HEK293T (cell line): ENCODE measurements at regions not wholly inside any gene's neighbourhood (a gene's known extent, or its start where the extent isn't known, plus 50 kb on each side); places are given as distances from the start of the nearest gene placed in this dataset.

ENCODE experiments used
- CTCF ChIA-PET: fragments of 350-600 bp; formaldehyde crosslinking; extraction: SDS; loops from one replicate; lab custom pipeline; 2021; ENCODE audit warnings: antibody characterized with exemption, inconsistent platforms; lab: Yijun Ruan, JAX
- POLR2A ChIA-PET: fragments of 350-600 bp; formaldehyde crosslinking; extraction: SDS; loops from one replicate; lab custom pipeline; 2020; ENCODE audit warnings: antibody characterized with exemption, inconsistent platforms; lab: Yijun Ruan, JAX
- DNase-seq: peaks from one replicate; pipeline ENCODE4 v3.0.0; 2012; ENCODE audit warnings: mixed read lengths; ENCODE audit errors: extremely low spot score
- ARNT ChIP-seq: fragments of 450-650 bp; IDR thresholded peaks from 2 replicates; pipeline ENCODE4 v1.6.1; 2017; ENCODE audit warnings: mild to moderate bottlenecking
- BHLHE40 ChIP-seq: fragments of 450-650 bp; IDR thresholded peaks from 2 replicates; pipeline ENCODE4 v1.6.1; 2016; ENCODE audit warnings: mild to moderate bottlenecking, moderate library complexity, borderline replicate concordance
- CTBP1 ChIP-seq: fragments of 450-650 bp; IDR thresholded peaks from 2 replicates; pipeline ENCODE4 v1.6.1; 2016; ENCODE audit warnings: borderline replicate concordance
- ELF4 ChIP-seq: fragments of 450-650 bp; IDR thresholded peaks from 2 replicates; pipeline ENCODE4 v1.6.1; 2017; ENCODE audit warnings: antibody characterized with exemption
- FOXA1 ChIP-seq: fragments of 450-650 bp; IDR thresholded peaks from 2 replicates; pipeline ENCODE4 v1.6.1; 2016; ENCODE audit warnings: mild to moderate bottlenecking
- FOXK2 ChIP-seq: fragments of 450-650 bp; IDR thresholded peaks from 2 replicates; pipeline ENCODE4 v1.6.1; 2016; ENCODE audit warnings: mild to moderate bottlenecking
- FOXM1 ChIP-seq: fragments of 450-650 bp; IDR thresholded peaks from 2 replicates; pipeline ENCODE4 v1.6.1; 2017; ENCODE audit warnings: mild to moderate bottlenecking, borderline replicate concordance
- HDGF ChIP-seq: fragments of 450-650 bp; IDR thresholded peaks from 2 replicates; pipeline ENCODE4 v1.6.1; 2017; ENCODE audit warnings: antibody characterized with exemption, borderline replicate concordance
- L3MBTL2 ChIP-seq: fragments of 450-650 bp; conservative IDR thresholded peaks from 2 replicates; pipeline ENCODE4 v1.6.1; 2016; ENCODE audit warnings: mild to moderate bottlenecking
- LEF1 ChIP-seq: fragments of 450-650 bp; IDR thresholded peaks from 2 replicates; pipeline ENCODE4 v1.6.1; 2017; ENCODE audit warnings: mild to moderate bottlenecking, borderline replicate concordance
- NFRKB ChIP-seq: fragments of 450-650 bp; IDR thresholded peaks from 2 replicates; pipeline ENCODE4 v1.6.1; 2016; ENCODE audit warnings: mild to moderate bottlenecking, moderate library complexity
- PKNOX1 ChIP-seq: fragments of 450-650 bp; IDR thresholded peaks from 2 replicates; pipeline ENCODE4 v1.6.1; 2016
- SP1 ChIP-seq: fragments of 450-650 bp; IDR thresholded peaks from 2 replicates; pipeline ENCODE4 v1.6.1; 2017
- SUZ12 ChIP-seq: fragments of 450-650 bp; IDR thresholded peaks from 2 replicates; pipeline ENCODE4 v1.6.1; 2016; ENCODE audit warnings: mild to moderate bottlenecking
- TARDBP ChIP-seq: fragments of 450-650 bp; IDR thresholded peaks from 2 replicates; pipeline ENCODE4 v1.6.1; 2016
- ZNF384 ChIP-seq: fragments of 450-650 bp; IDR thresholded peaks from 2 replicates; pipeline ENCODE4 v1.6.1; 2016

- no peak for DNase-seq
- no peak for TF ChIP-seq SP1
- TF ChIP-seq SUZ12, result no peak
- TF ChIP-seq FOXM1, result no peak
- TF ChIP-seq FOXA1, result no peak
- TF ChIP-seq ZNF384, result no peak
- CTCF ChIA-PET, result no interaction called here
- POLR2A ChIA-PET, result no interaction called here
These were observed 194.0 kb upstream of the CADM1 start for GRCh38 chr11:115698243-115698642.

- DNase-seq, result no peak
- ChIA-PET CTCF (no interaction called here), POLR2A (no interaction called here)
- no peak for TF ChIP-seq SUZ12
- TF ChIP-seq SP1, result no peak
- no peak for TF ChIP-seq HDGF
- no peak for TF ChIP-seq LEF1
- no peak for TF ChIP-seq ELF4
These were observed 192.3 kb upstream of the CADM1 start for GRCh38 chr11:115696563-115696962.

GRCh38 chr11:115695677-115696364, 191.6 kb upstream of the CADM1 start:
- TF ChIP-seq PKNOX1 (no peak), NFRKB (no peak), BHLHE40 (no peak), FOXK2 (no peak), L3MBTL2 (no peak), FOXM1 (no peak), LEF1 (no peak), SP1 (no peak), SUZ12 (no peak), ELF4 (no peak), TARDBP (no peak), ZNF384 (no peak), ARNT (no peak), CTBP1 (no peak), HDGF (no peak)
- no peak for DNase-seq
- CTCF ChIA-PET, result no interaction called here
- POLR2A ChIA-PET, result no interaction called here

GRCh38 chr11:115693002-115693401, 188.8 kb upstream of the CADM1 start:
- CTCF ChIA-PET, result no interaction called here
- no peak for TF ChIP-seq PKNOX1
- no peak for TF ChIP-seq LEF1
- TF ChIP-seq FOXA1, result no peak
- TF ChIP-seq ZNF384, result no peak
- no peak for TF ChIP-seq TARDBP
- POLR2A ChIA-PET, result no interaction called here

GRCh38 chr11:115691030-115691429, 186.8 kb upstream of the CADM1 start:
- CTCF ChIA-PET, result interaction anchor here (1.0 kb wide), 1 partner anchor 109 kb away, joined by 4 read pairs; no protein-coding TSS in a partner anchor
- TF ChIP-seq FOXK2 (no peak), BHLHE40 (no peak), LEF1 (no peak), SP1 (no peak), NFRKB (no peak)
- DNase-seq, result no peak
- POLR2A ChIA-PET, result no interaction called here

More at GRCh38 chr11:115693002-115693401, 188.8 kb upstream of the CADM1 start:
- DNase-seq, result no peak

GRCh38 chr11:115687934-115688333, 183.7 kb upstream of the CADM1 start:
- TF ChIP-seq LEF1, result no peak
- TF ChIP-seq TARDBP, result no peak
- no peak for TF ChIP-seq ELF4
- TF ChIP-seq HDGF, result no peak
- TF ChIP-seq SP1, result no peak
- TF ChIP-seq NFRKB, result no peak
- TF ChIP-seq FOXA1, result no peak
- no peak for TF ChIP-seq FOXM1
- no peak for TF ChIP-seq PKNOX1
- no peak for TF ChIP-seq ZNF384
- TF ChIP-seq FOXK2, result no peak
- TF ChIP-seq BHLHE40, result no peak
- TF ChIP-seq CTBP1, result no peak
- TF ChIP-seq L3MBTL2, result no peak
- no peak for TF ChIP-seq SUZ12
- TF ChIP-seq ARNT, result no peak
- no peak for DNase-seq
- ChIA-PET CTCF (no interaction called here), POLR2A (no interaction called here)

- ChIA-PET POLR2A (no interaction called here), CTCF (no interaction called here)
- TF ChIP-seq TARDBP (no peak), CTBP1 (no peak), FOXK2 (no peak), BHLHE40 (no peak), FOXA1 (no peak), SP1 (no peak), NFRKB (no peak), HDGF (no peak), L3MBTL2 (no peak), ARNT (no peak), LEF1 (no peak), SUZ12 (no peak), PKNOX1 (no peak), FOXM1 (no peak)
- DNase-seq, result no peak
These were observed 180.5 kb upstream of the CADM1 start for GRCh38 chr11:115684699-115685098.
